ENCODE measurements at regions not wholly inside any gene's neighbourhood (a gene's known extent, or its start where the extent isn't known, plus 50 kb on each side); places are given as distances from the start of the nearest gene placed in this dataset.

DNA sequence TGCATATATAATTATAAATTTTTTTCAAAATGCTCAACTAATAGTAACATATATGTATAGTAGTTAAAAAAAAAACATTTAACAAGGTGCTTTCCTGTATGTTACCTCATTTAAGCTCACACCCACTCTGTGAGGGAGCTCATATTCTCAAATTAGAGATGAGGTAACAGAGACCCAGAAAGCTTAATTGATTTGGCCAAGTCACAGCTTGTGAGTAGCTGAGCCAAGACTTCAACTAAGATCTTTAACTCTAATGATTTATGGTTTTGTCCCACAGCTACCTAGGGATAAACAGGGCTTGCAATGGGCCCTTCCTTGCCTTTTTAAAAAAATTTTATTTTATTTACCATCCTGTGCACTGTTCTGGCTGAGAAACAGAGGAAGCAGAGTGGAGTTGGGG lies 230.0 kb upstream of the GOLIM4 start:
- TF ChIP-seq FOXJ3 (CRISPR knock-in tag; IDR thresholded peaks at IDR 0.05) (no peak), SIN3A (IDR thresholded peaks at IDR 0.05; ENCODE audit: borderline replicate concordance, low read depth, low read length) (no peak), NFIC (IDR thresholded peaks at IDR 0.05; ENCODE audit: borderline replicate concordance) (no peak), POLR2AphosphoS5 (IDR thresholded peaks at IDR 0.05; ENCODE audit: low read depth, low read length) (no peak), RFX5 (IDR thresholded peaks at IDR 0.05; ENCODE audit: low read length) (no peak)
- TF ChIP-seq, protein P1, sequence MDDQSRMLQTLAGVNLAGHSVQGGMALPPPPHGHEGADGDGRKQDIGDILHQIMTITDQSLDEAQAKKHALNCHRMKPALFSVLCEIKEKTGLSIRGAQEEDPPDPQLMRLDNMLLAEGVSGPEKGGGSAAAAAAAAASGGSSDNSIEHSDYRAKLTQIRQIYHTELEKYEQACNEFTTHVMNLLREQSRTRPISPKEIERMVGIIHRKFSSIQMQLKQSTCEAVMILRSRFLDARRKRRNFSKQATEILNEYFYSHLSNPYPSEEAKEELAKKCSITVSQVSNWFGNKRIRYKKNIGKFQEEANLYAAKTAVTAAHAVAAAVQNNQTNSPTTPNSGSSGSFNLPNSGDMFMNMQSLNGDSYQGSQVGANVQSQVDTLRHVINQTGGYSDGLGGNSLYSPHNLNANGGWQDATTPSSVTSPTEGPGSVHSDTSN (IDR thresholded peaks at IDR 0.05), result no peak
- H2AFZ ChIP-seq (ENCODE audit: low read depth), result no peak overlapping the region
- H3K9me2 ChIP-seq, result no peaks in the 10 kb centered on the region
- H3K9me3 ChIP-seq, result no peaks in the 10 kb centered on the region
- H3K9ac ChIP-seq, result no peak overlapping the region
- no peaks in the 10 kb centered on the region for H3K27me3 ChIP-seq (ENCODE audit: insufficient read depth)
- ChIA-PET POLR2A (no interaction called here), CTCF (no interaction called here)
- H3K36me3 ChIP-seq (replicated peaks in 1 of 2; ENCODE audit: control insufficient read depth in 1 of 2, insufficient read depth in 2 of 2, low read length in 1 of 2), result no peaks in the 10 kb centered on the region
- H3K79me2 ChIP-seq (ENCODE audit: insufficient read depth), result no peaks in the 10 kb centered on the region
- DNase-seq, result no peak
- H4K20me1 ChIP-seq (ENCODE audit: insufficient read depth), result no peaks in the 10 kb centered on the region
- no peaks in the 10 kb centered on the region for H3K4me1 ChIP-seq (ENCODE audit: control insufficient read depth in 1 of 2, insufficient read depth in 2 of 2, low read depth in 1 of 2, low read length in 1 of 2)
- H3K4me2 ChIP-seq, result no peak overlapping the region
- H3K4me3 ChIP-seq (ENCODE audit: low read depth in 2 of 2, low read length in 1 of 2), result no peak overlapping the region
- H3K27ac ChIP-seq (ENCODE audit: low read depth in 2 of 2, low read length in 1 of 2), result no peak overlapping the region
- no peaks in the 10 kb centered on the region for H3F3A ChIP-seq (replicated peaks; ENCODE audit: insufficient read depth)

DNA sequence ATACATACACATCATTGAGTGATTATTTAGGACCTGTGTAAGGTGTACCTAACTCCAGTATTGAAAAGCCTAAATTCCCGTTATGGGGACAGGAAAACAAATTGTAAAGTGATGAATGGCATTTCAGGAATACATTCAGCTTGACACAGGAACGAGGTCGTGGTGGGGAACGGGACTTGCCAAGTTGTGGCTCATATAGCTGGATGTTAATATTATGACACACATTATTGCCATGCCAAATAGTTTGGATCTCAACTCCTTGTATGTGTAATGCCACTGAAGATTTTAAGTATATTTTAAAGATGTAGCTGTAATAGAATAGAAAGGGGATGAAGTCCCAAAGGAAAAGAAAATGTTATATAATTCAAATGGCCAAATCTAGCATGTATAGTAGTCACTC lies 227.2 kb upstream of the GOLIM4 start:
- no peak overlapping the region for H3K4me2 ChIP-seq
- H3K36me3 ChIP-seq (replicated peaks in 1 of 2; ENCODE audit: control insufficient read depth in 1 of 2, insufficient read depth in 2 of 2, low read length in 1 of 2), result no peaks in the 10 kb centered on the region
- no peaks in the 10 kb centered on the region for H3K9me2 ChIP-seq
- H3K4me3 ChIP-seq (ENCODE audit: low read depth in 2 of 2, low read length in 1 of 2), result no peak overlapping the region
- H3K79me2 ChIP-seq (ENCODE audit: insufficient read depth), result no peaks in the 10 kb centered on the region
- ChIA-PET CTCF (interaction anchor here (1.0 kb wide), 1 partner anchor 18 kb away, joined by 4 read pairs; no protein-coding TSS in a partner anchor), POLR2A (no interaction called here)
- no peaks in the 10 kb centered on the region for H3F3A ChIP-seq (replicated peaks; ENCODE audit: insufficient read depth)
- H3K9ac ChIP-seq, result no peak overlapping the region
- H3K27me3 ChIP-seq (ENCODE audit: insufficient read depth), result no peaks in the 10 kb centered on the region
- no peak overlapping the region for H2AFZ ChIP-seq (ENCODE audit: low read depth)
- H3K4me1 ChIP-seq (ENCODE audit: control insufficient read depth in 1 of 2, insufficient read depth in 2 of 2, low read depth in 1 of 2, low read length in 1 of 2), result no peaks in the 10 kb centered on the region
- no peak for DNase-seq
- H3K27ac ChIP-seq (ENCODE audit: low read depth in 2 of 2, low read length in 1 of 2), result no peak overlapping the region
- H3K9me3 ChIP-seq, result no peaks in the 10 kb centered on the region
- H4K20me1 ChIP-seq (ENCODE audit: insufficient read depth), result no peaks in the 10 kb centered on the region
- 21% methylated on average over 4 of the region's 4 CpGs for WGBS (ENCODE audit: low lambda C conversion rate)
- TF ChIP-seq TCF12 (IDR thresholded peaks at IDR 0.05), result no peak
- TF ChIP-seq FOXJ3 (CRISPR knock-in tag; IDR thresholded peaks at IDR 0.05), result no peak
- no peak for TF ChIP-seq NFIC (IDR thresholded peaks at IDR 0.05; ENCODE audit: borderline replicate concordance)
- no peak for TF ChIP-seq TAF1 (IDR thresholded peaks at IDR 0.05; ENCODE audit: borderline replicate concordance, low read depth, low read length)
- no peak for TF ChIP-seq SMC3 (IDR thresholded peaks at IDR 0.05; ENCODE audit: low read depth, low read length)
- TF ChIP-seq, protein P2, sequence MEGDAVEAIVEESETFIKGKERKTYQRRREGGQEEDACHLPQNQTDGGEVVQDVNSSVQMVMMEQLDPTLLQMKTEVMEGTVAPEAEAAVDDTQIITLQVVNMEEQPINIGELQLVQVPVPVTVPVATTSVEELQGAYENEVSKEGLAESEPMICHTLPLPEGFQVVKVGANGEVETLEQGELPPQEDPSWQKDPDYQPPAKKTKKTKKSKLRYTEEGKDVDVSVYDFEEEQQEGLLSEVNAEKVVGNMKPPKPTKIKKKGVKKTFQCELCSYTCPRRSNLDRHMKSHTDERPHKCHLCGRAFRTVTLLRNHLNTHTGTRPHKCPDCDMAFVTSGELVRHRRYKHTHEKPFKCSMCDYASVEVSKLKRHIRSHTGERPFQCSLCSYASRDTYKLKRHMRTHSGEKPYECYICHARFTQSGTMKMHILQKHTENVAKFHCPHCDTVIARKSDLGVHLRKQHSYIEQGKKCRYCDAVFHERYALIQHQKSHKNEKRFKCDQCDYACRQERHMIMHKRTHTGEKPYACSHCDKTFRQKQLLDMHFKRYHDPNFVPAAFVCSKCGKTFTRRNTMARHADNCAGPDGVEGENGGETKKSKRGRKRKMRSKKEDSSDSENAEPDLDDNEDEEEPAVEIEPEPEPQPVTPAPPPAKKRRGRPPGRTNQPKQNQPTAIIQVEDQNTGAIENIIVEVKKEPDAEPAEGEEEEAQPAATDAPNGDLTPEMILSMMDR (IDR thresholded peaks at IDR 0.05), result no peak
- TF ChIP-seq, protein P3, sequence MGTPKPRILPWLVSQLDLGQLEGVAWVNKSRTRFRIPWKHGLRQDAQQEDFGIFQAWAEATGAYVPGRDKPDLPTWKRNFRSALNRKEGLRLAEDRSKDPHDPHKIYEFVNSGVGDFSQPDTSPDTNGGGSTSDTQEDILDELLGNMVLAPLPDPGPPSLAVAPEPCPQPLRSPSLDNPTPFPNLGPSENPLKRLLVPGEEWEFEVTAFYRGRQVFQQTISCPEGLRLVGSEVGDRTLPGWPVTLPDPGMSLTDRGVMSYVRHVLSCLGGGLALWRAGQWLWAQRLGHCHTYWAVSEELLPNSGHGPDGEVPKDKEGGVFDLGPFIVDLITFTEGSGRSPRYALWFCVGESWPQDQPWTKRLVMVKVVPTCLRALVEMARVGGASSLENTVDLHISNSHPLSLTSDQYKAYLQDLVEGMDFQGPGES (IDR thresholded peaks at IDR 0.05; ENCODE audit: low read depth, low read length), result no peak
- TF ChIP-seq CHD2 (IDR thresholded peaks at IDR 0.05; ENCODE audit: low read length, partially characterized antibody), result no peak
- no peak for TF ChIP-seq RCOR1 (IDR thresholded peaks at IDR 0.05; ENCODE audit: low read length)
- TF ChIP-seq, protein P4, sequence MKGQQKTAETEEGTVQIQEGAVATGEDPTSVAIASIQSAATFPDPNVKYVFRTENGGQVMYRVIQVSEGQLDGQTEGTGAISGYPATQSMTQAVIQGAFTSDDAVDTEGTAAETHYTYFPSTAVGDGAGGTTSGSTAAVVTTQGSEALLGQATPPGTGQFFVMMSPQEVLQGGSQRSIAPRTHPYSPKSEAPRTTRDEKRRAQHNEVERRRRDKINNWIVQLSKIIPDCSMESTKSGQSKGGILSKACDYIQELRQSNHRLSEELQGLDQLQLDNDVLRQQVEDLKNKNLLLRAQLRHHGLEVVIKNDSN (IDR thresholded peaks at IDR 0.05; ENCODE audit: borderline replicate concordance, low read depth), result no peak
- no peak for TF ChIP-seq FOSL2 (IDR thresholded peaks at IDR 0.05; ENCODE audit: borderline replicate concordance, low read depth)
- TF ChIP-seq, protein P5, sequence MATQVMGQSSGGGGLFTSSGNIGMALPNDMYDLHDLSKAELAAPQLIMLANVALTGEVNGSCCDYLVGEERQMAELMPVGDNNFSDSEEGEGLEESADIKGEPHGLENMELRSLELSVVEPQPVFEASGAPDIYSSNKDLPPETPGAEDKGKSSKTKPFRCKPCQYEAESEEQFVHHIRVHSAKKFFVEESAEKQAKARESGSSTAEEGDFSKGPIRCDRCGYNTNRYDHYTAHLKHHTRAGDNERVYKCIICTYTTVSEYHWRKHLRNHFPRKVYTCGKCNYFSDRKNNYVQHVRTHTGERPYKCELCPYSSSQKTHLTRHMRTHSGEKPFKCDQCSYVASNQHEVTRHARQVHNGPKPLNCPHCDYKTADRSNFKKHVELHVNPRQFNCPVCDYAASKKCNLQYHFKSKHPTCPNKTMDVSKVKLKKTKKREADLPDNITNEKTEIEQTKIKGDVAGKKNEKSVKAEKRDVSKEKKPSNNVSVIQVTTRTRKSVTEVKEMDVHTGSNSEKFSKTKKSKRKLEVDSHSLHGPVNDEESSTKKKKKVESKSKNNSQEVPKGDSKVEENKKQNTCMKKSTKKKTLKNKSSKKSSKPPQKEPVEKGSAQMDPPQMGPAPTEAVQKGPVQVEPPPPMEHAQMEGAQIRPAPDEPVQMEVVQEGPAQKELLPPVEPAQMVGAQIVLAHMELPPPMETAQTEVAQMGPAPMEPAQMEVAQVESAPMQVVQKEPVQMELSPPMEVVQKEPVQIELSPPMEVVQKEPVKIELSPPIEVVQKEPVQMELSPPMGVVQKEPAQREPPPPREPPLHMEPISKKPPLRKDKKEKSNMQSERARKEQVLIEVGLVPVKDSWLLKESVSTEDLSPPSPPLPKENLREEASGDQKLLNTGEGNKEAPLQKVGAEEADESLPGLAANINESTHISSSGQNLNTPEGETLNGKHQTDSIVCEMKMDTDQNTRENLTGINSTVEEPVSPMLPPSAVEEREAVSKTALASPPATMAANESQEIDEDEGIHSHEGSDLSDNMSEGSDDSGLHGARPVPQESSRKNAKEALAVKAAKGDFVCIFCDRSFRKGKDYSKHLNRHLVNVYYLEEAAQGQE (IDR thresholded peaks at IDR 0.05; ENCODE audit: low read depth, low read length), result no peak
- TF ChIP-seq YY1 (IDR thresholded peaks at IDR 0.05; ENCODE audit: low read depth), result no peak
- no peak for TF ChIP-seq TEAD4 (IDR thresholded peaks at IDR 0.05; ENCODE audit: borderline replicate concordance, insufficient read depth)
- TF ChIP-seq MXI1 (IDR thresholded peaks at IDR 0.05; ENCODE audit: low read depth, low read length), result no peak

Measured in SK-N-SH (cell line).